Calu3 (cell line): ENCODE measurements at regions not wholly inside any gene's neighbourhood (a gene's known extent, or its start where the extent isn't known, plus 50 kb on each side); places are given as distances from the start of the nearest gene placed in this dataset.

Experiments used
- BruUV-seq: library from RNA; stranded (reverse); fragments of 400-500 nt; replicated peaks from 2 replicates; lab custom pipeline; 2021; lab: Mats Ljungman, UMichigan
- CTCF ChIA-PET: fragments of 300-600 bp; sonication (Branson Sonifier 250); formaldehyde crosslinking; loops from one replicate; lab custom pipeline; 2022; ENCODE audit warnings: antibody characterized with exemption; lab: Charles Lee
- DNase-seq: peaks from one replicate; pipeline ENCODE4 v3.0.0; 2022
- H3K27ac Mint-ChIP-seq: one replicate; pipeline ENCODE4 v1.8.0; 2022; ENCODE audit warnings: mixed read lengths; ENCODE audit not compliant: unreplicated experiment
- H3K27me3 Mint-ChIP-seq: one replicate; pipeline ENCODE4 v1.8.0; 2022; ENCODE audit warnings: mixed read lengths; ENCODE audit not compliant: unreplicated experiment
- H3K36me3 Mint-ChIP-seq: one replicate; pipeline ENCODE4 v1.8.0; 2022; ENCODE audit warnings: mild to moderate bottlenecking, moderate library complexity, mixed read lengths; ENCODE audit not compliant: insufficient read depth, unreplicated experiment
- H3K4me1 Mint-ChIP-seq: one replicate; pipeline ENCODE4 v1.8.0; 2022; ENCODE audit warnings: mild to moderate bottlenecking, low read depth, mixed read lengths; ENCODE audit not compliant: unreplicated experiment
- H3K4me3 Mint-ChIP-seq: one replicate; pipeline ENCODE4 v1.8.0; 2022; ENCODE audit warnings: mild to moderate bottlenecking, low read depth, moderate library complexity, mixed read lengths; ENCODE audit not compliant: unreplicated experiment
- H3K9me3 Mint-ChIP-seq: one replicate; pipeline ENCODE4 v1.8.0; 2022; ENCODE audit warnings: low read depth, mixed read lengths; ENCODE audit not compliant: unreplicated experiment
- CTCF ChIP-seq: fragments of 200-600 bp; IDR thresholded peaks from one replicate; pipeline ENCODE4 v1.8.0; 2022; ENCODE audit warnings: antibody characterized with exemption; ENCODE audit not compliant: unreplicated experiment
- intact Hi-C: fragments of 100-400 bp; cut with micrococcal nuclease; formaldehyde crosslinking; loops from one replicate; pipeline ENCODE4 v1.10.0; 2022; ENCODE audit not compliant: unreplicated experiment

- CTCF ChIA-PET, result no interaction called here
- Mint-ChIP-seq H3K9me3 (peaks cover 9% of the 10 kb centered on the region), H3K4me3 (no peak overlapping the region), H3K36me3 (no peaks in the 10 kb centered on the region), H3K27me3 (no peaks in the 10 kb centered on the region), H3K4me1 (no peaks in the 10 kb centered on the region), H3K27ac (no peak overlapping the region)
- BruUV-seq, result no TSS peak
- no peak for TF ChIP-seq CTCF
- no peak for DNase-seq
- intact Hi-C loops, result no loop called here
Observed at GRCh38 chr1:170460414-170461155, 71.4 kb upstream of the GORAB start.

DNA sequence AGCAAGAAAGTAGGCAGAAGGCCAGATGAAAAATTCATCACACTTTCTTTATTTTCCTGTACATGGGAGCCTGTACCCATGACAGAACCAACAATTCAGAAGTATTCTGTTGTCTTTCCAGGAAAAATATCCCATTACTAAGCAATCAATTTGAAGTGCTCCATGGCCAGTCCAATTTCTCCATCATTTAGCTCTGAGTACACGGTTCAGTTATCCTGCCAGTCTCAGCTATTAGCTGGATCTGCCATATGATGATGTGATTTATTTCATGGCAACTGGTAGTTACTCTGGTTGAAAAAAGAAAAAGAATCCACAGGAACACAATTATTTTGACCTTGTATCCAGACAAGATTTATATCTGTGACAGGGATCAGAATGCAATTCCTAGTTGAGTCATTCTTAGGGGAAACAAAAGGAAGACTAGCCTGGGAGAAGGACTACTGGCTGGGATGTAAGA lies 70.6 kb upstream of the GORAB start:
- TF ChIP-seq CTCF, result no peak
- Mint-ChIP-seq H3K27me3 (no peaks in the 10 kb centered on the region), H3K27ac (no peak overlapping the region), H3K36me3 (no peaks in the 10 kb centered on the region), H3K9me3 (peaks cover 9% of the 10 kb centered on the region), H3K4me3 (no peak overlapping the region), H3K4me1 (no peaks in the 10 kb centered on the region)
- intact Hi-C loops, result no loop called here
- CTCF ChIA-PET, result no interaction called here
- no TSS peak for BruUV-seq
- no peak for DNase-seq

DNA sequence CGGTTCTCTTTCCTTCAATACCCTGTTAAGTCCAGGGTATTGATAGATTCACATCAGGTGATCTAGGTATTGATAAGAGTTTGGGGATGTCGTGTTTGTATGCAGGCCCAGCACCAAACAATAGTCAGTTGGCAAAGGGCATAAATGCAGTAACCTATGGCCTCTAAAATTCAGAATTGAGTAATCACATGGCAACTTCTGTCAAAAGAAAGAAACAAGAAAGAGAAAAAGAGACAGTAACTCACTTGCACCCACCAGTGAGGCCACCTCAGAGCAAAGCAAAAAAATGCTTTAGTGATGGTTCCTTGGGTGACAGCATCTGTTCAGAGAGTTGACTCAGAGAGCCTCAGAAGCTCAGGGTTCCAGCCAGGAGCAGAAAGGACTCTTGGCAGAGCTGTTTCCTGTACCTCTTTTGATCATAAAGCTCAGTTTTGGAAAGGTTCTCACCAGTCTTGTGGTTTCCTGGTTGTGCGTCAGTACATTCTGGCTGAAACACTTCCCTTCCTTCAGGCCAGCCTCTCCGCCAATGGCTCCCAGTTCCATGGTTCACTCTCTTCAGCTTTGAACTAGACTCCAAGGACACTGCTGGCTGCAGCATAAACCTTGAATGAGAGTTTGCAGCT lies 70.1 kb upstream of the GORAB start:
- intact Hi-C loops, result no loop called here
- DNase-seq, result no peak
- Mint-ChIP-seq H3K27ac (no peak overlapping the region), H3K4me3 (no peak overlapping the region), H3K27me3 (no peaks in the 10 kb centered on the region), H3K4me1 (no peaks in the 10 kb centered on the region), H3K9me3 (peaks cover 9% of the 10 kb centered on the region), H3K36me3 (no peaks in the 10 kb centered on the region)
- no peak for TF ChIP-seq CTCF
- no TSS peak for BruUV-seq
- CTCF ChIA-PET, result no interaction called here

DNA sequence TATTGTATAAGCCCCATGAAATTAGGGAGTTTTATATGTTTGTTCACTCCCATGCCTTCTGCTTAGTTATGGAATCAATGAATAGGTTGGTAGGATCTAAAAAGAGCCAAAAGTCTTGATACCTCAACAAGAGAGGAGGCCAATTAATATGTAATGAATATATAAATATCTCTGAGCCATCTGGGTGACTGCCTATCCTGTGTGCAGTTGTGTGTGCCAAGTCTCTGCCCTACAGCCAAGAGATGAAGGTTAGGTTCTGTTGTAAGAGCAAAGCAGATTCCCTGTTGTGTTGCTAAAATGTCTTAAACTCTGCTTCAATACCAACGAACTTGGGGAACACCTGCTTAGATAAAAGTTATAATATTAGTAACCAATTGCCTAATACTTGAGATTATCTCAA lies 61.8 kb upstream of the GORAB start:
- Mint-ChIP-seq H3K9me3 (no peaks in the 10 kb centered on the region), H3K27me3 (no peaks in the 10 kb centered on the region), H3K36me3 (no peaks in the 10 kb centered on the region), H3K4me1 (no peaks in the 10 kb centered on the region), H3K4me3 (no peak overlapping the region), H3K27ac (no peak overlapping the region)
- no TSS peak for BruUV-seq
- intact Hi-C loops, result no loop called here
- DNase-seq, result no peak
- TF ChIP-seq CTCF, result no peak
- CTCF ChIA-PET, result no interaction called here
